Lung (tissue), 11 donors: ENCODE measurements at regions not wholly inside any gene's neighbourhood (a gene's known extent, or its start where the extent isn't known, plus 50 kb on each side); places are given as distances from the start of the nearest gene placed in this dataset.

Experiments used
- ATAC-seq: fragments of 200-7000 bp; cut with Tn5 transposase; one replicate; pipeline ENCODE4 v1.9.1; 2020; ENCODE audit warnings: moderate number of reproducible peaks; ENCODE audit not compliant: insufficient read depth, low FRiP score
- DNase-seq, 3 donors: peaks; one replicate each; pipeline ENCODE4 v3.0.0-alpha.2; 2013 to 2017
- H3K27ac ChIP-seq, 2 donors: one replicate each; pipeline ENCODE4 v1.5.1; 2013; ENCODE audit warnings: mild to moderate bottlenecking in 2 of 2, moderate library complexity in 2 of 2, control low read depth in 1 of 2, inconsistent platforms in 1 of 2, low read depth in 1 of 2, low read length in 1 of 2
- H3K27me3 ChIP-seq, 3 donors: one replicate each; pipeline ENCODE4 v1.5.1; 2013; ENCODE audit warnings: low read length in 2 of 3; ENCODE audit not compliant: control insufficient read depth in 3 of 3, insufficient read depth in 3 of 3
- H3K36me3 ChIP-seq, 4 donors: one replicate each; pipeline ENCODE4 v1.5.1; 2013; ENCODE audit warnings: low read length in 4 of 4, mild to moderate bottlenecking in 1 of 4, moderate library complexity in 1 of 4; ENCODE audit not compliant: control insufficient read depth in 4 of 4, insufficient read depth in 4 of 4
- H3K4me1 ChIP-seq, 5 donors: one replicate each; pipeline ENCODE4 v1.5.1; 2013; ENCODE audit warnings: low read length in 5 of 5, mild to moderate bottlenecking in 2 of 5, moderate library complexity in 1 of 5; ENCODE audit not compliant: control insufficient read depth in 5 of 5, insufficient read depth in 5 of 5
- H3K4me3 ChIP-seq: one replicate; pipeline ENCODE4 v1.5.1; 2013; ENCODE audit warnings: mild to moderate bottlenecking, control low read depth, moderate library complexity
- H3K9ac ChIP-seq, 2 donors: one replicate each; pipeline ENCODE4 v1.5.1; 2013; ENCODE audit warnings: low read length in 2 of 2, control low read depth in 1 of 2; ENCODE audit not compliant: insufficient read depth in 1 of 2
- H3K9me3 ChIP-seq, 4 donors: one replicate each; pipeline ENCODE4 v1.5.1; 2013; ENCODE audit warnings: low read length in 3 of 4, mild to moderate bottlenecking in 1 of 4, moderate library complexity in 1 of 4; ENCODE audit not compliant: control insufficient read depth in 4 of 4, insufficient read depth in 3 of 4
- CTCF ChIP-seq: IDR thresholded peaks from 2 replicates; pipeline ENCODE4 v1.5.1; 2012; ENCODE audit warnings: mild to moderate bottlenecking; ENCODE audit errors: control extremely low read depth, extremely low read depth
- WGBS, 2 donors: extraction: QIAGEN DNeasy Blood & Tissue Kit; methylation state at CpG; one replicate each; pipeline ENCODE4 v1.1.7; 2013; 5-methylcytosine and 5-hydroxymethylcytosine counted together
- donor health status: control.
- donor health status: control.
- donor health status: Bipolar disorder and iron deficiency.
- donor health status: healthy.
- donor health status: DM: yes; HTN: yes; CAD: no.

- no peaks in the 10 kb centered on the region for H3K36me3 ChIP-seq
- H3K9me3 ChIP-seq: no peaks in the 10 kb centered on the region
- H3K27me3 ChIP-seq: no peaks in the 10 kb centered on the region
- H3K9ac ChIP-seq: no peak overlapping the region
- H3K27ac ChIP-seq: no peak overlapping the region
- ATAC-seq: no peak
- DNase-seq: no peak
- 88 to 93% methylated on average over 2 of the region's 2 CpGs for WGBS, 2 donors
- no peak overlapping the region for H3K4me3 ChIP-seq
- TF ChIP-seq CTCF: no peak
- H3K4me1 ChIP-seq: peaks cover 0 to 12% (median 2%) of the 10 kb centered on the region in 5 donors
Observed at GRCh38 chr12:105750096-105750495, 388.7 kb downstream of the NUAK1 start.

GRCh38 chr12:105754313-105754712 is 384.4 kb downstream of the NUAK1 start:
- Histone ChIP-seq H3K4me1 (peaks cover 0 to 2% (median 0%) of the 10 kb centered on the region in 5 donors), H3K9ac (no peak overlapping the region), H3K4me3 (no peak overlapping the region), H3K27ac (no peak overlapping the region), H3K9me3 (no peaks in the 10 kb centered on the region), H3K27me3 (no peaks in the 10 kb centered on the region), H3K36me3 (no peaks in the 10 kb centered on the region)
- 92 to 94% methylated on average over 8 of the region's 8 CpGs for WGBS, 2 donors
- ATAC-seq: no peak
- no peak for TF ChIP-seq CTCF
- no peak for DNase-seq

GRCh38 chr12:105756961-105757360 is 381.8 kb downstream of the NUAK1 start:
- H3K9ac ChIP-seq: no peak overlapping the region
- no peak overlapping the region for H3K27ac ChIP-seq
- DNase-seq (peak in 2 of 3 donors; percentile 50 to 58), ATAC-seq (no peak)
- no peaks in the 10 kb centered on the region for H3K36me3 ChIP-seq
- H3K4me3 ChIP-seq: no peak overlapping the region
- no peaks in the 10 kb centered on the region for H3K9me3 ChIP-seq
- no peaks in the 10 kb centered on the region for H3K27me3 ChIP-seq
- WGBS, 2 donors: 76 to 86% methylated on average over 4 of the region's 4 CpGs
- H3K4me1 ChIP-seq: peaks cover 0 to 6% (median 0%) of the 10 kb centered on the region in 5 donors
- no peak for TF ChIP-seq CTCF

GRCh38 chr12:105759149-105759548 is 379.6 kb downstream of the NUAK1 start:
- Histone ChIP-seq H3K27me3 (no peaks in the 10 kb centered on the region), H3K27ac (no peak overlapping the region), H3K9me3 (no peaks in the 10 kb centered on the region), H3K36me3 (no peaks in the 10 kb centered on the region), H3K9ac (no peak overlapping the region), H3K4me1 (peaks cover 0 to 6% (median 0%) of the 10 kb centered on the region in 5 donors), H3K4me3 (no peak overlapping the region)
- no peak for TF ChIP-seq CTCF
- no peak for DNase-seq
- 82 to 90% methylated on average over 5 of the region's 5 CpGs for WGBS, 2 donors
- no peak for ATAC-seq
